ENCODE measurements at regions not wholly inside any gene's neighbourhood (a gene's known extent, or its start where the extent isn't known, plus 50 kb on each side); places are given as distances from the start of the nearest gene placed in this dataset.
A peak's percentile ranks its signal among the peaks of the same experiment; 100 is the strongest.

DNA sequence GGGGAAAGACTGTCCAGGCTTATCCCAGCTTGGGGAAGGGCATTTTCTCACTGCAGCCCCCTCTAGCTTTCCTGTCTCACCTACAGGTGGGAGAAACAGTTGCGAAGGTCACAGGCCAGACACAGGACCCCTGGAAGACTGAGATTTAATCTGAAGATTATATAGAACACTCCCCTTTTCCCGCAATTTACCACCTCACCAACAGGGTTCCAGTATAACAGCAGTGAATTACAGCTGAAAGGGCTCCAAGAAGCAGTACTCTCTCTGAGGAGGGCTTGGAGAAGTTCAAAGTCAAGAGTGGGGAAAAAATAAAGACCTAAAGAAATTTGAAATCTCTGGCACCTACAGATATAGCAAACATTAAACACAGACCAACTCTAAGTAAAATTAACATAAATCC lies 111.9 kb downstream of the ANKRD60 start:
- ChIA-PET POLR2A (ENCODE audit: low non-redundant PET) (no interaction called here), CTCF (no interaction called here)
- no peak for TF ChIP-seq CTCF (conservative IDR thresholded peaks at IDR 0.05; ENCODE audit: low read depth)
- no peak overlapping the region for H3K27ac ChIP-seq
- no peak for DNase-seq (ENCODE audit: low spot score)

DNA sequence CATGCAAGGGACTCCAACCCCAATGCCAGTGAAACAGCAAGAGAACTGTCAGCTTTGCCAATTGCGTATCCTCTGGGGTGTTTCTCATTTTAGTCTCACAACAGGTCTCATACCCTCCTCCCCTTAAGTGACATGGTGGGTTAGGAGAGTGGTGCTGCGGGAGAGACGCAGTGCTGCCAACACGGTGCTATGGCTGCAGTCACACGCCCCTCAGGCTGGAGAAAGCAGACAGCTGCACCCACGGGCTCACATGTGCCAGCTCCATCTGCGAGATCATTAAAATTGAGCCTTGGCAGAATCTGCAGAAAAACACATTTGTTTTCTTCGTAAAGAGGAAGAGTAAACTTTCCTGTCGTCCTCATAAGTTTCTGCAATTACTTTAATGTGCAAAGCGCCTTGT lies 114.7 kb downstream of the ANKRD60 start:
- no peak for DNase-seq (ENCODE audit: low spot score)
- POLR2A ChIA-PET (ENCODE audit: low non-redundant PET): no interaction called here
- CTCF ChIA-PET: no interaction called here
- H3K27ac ChIP-seq: no peak overlapping the region
- no peak for TF ChIP-seq CTCF (conservative IDR thresholded peaks at IDR 0.05; ENCODE audit: low read depth)

GRCh38 chr20:58112017-58112781 lies 116.3 kb downstream of the ANKRD60 start:
- TF ChIP-seq CTCF (conservative IDR thresholded peaks at IDR 0.05; ENCODE audit: low read depth): no peak
- ChIA-PET CTCF (interaction anchor here (1.1 to 1.2 kb wide), 3 partner anchors 13 to 415 kb away, joined by 3 to 4 read pairs (median 3); no protein-coding TSS in a partner anchor), POLR2A (ENCODE audit: low non-redundant PET) (interaction anchor here (0.5 kb wide), 1 partner anchor 20 kb away, joined by 3 read pairs; no protein-coding TSS in a partner anchor)
- peak; percentile 99 for DNase-seq (ENCODE audit: low spot score)
- peak overlapping the region; percentile 94 for H3K27ac ChIP-seq

GRCh38 chr20:58111310-58112016 lies 117.0 kb downstream of the ANKRD60 start:
- no peak for DNase-seq (ENCODE audit: low spot score)
- no peak for TF ChIP-seq CTCF (conservative IDR thresholded peaks at IDR 0.05; ENCODE audit: low read depth)
- H3K27ac ChIP-seq: peak overlapping the region; percentile 94
- POLR2A ChIA-PET (ENCODE audit: low non-redundant PET): interaction anchor here (0.5 kb wide), 1 partner anchor 20 kb away, joined by 3 read pairs; no protein-coding TSS in a partner anchor
- CTCF ChIA-PET: interaction anchor here (0.6 to 1.2 kb wide), 5 partner anchors 12 to 490 kb away, joined by 3 to 4 read pairs (median 3); no protein-coding TSS in a partner anchor

DNA sequence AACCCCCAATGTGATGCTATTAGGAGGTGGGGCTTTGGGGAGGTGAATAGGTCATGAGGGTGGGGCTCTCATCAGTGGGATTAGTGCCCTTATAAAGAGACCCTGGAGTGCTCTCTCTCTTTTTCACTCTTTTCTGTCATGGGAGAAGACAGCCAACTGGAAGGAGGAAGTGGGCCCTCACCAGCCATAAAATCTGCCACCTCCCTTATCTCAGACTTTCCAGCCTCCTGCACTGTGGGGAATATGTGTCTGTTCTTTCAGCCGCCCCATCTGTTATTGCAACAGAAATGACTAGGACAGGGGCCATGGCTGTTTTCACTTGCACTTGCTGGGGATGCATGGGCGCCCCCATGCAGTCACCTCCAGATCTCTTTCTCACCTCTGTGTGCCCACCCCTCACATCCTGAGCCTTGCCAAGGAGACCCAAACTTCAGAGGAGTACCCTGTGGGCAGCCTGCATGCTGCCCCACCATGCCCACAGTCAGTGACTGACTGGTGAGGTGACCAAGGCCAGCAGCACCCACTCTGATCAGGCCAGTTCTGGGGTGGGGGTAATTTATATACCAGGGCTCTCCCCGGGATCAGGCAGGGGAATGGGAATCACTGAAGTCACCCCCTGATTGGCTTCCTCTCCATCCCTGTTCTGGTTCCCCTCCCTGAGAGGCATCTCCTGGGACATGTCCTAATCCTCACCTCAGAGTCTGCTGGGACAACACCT lies 118.4 kb downstream of the ANKRD60 start:
- CTCF ChIA-PET: interaction anchor here (0.7 kb wide), 1 partner anchor 100 kb away, joined by 4 read pairs; no protein-coding TSS in a partner anchor
- POLR2A ChIA-PET (ENCODE audit: low non-redundant PET): no interaction called here
- peak overlapping the region; percentile 94 for H3K27ac ChIP-seq
- TF ChIP-seq CTCF (conservative IDR thresholded peaks at IDR 0.05; ENCODE audit: low read depth): no peak
- DNase-seq (ENCODE audit: low spot score): no peak

Data from RWPE1 (cell line).